DOHH2 (cell line): ENCODE measurements at regions not wholly inside any gene's neighbourhood (a gene's known extent, or its start where the extent isn't known, plus 50 kb on each side); places are given as distances from the start of the nearest gene placed in this dataset.

Source experiments
- H3F3A ChIP-seq: fragments of 200-600 bp; sonication (generic), shearing (Covaris generic); 2 replicates; pipeline ENCODE4 v1.6.0; 2016; ENCODE audit warnings: antibody characterized with exemption, mild to moderate bottlenecking; ENCODE audit not compliant: control insufficient read depth, insufficient read depth
- H3K27ac ChIP-seq: fragments of 200-600 bp; sonication (generic); 2 replicates; pipeline ENCODE4 v1.5.1; 2014; ENCODE audit warnings: low read depth, mild to moderate bottlenecking, low read length, moderate library complexity
- H3K27me3 ChIP-seq: fragments of 200-600 bp; sonication (generic); 2 replicates; pipeline ENCODE4 v1.6.1; 2014; ENCODE audit warnings: mild to moderate bottlenecking, low read length, mixed read lengths; ENCODE audit not compliant: control insufficient read depth
- H3K36me3 ChIP-seq: fragments of 200-600 bp; sonication (generic); 2 replicates; pipeline ENCODE4 v1.6.1; 2014; ENCODE audit warnings: mild to moderate bottlenecking, low read length, moderate library complexity, mixed read lengths; ENCODE audit not compliant: control insufficient read depth
- H3K4me1 ChIP-seq: fragments of 200-600 bp; sonication (generic); 2 replicates; pipeline ENCODE4 v1.6.1; 2014; ENCODE audit warnings: mild to moderate bottlenecking, low read length, mixed read lengths; ENCODE audit not compliant: control insufficient read depth
- H3K4me2 ChIP-seq: fragments of 200-600 bp; sonication (generic); 2 replicates; pipeline ENCODE4 v1.6.0; 2014; ENCODE audit warnings: mild to moderate bottlenecking, low read length, moderate library complexity
- H3K4me3 ChIP-seq: fragments of 200-600 bp; sonication (generic); 2 replicates; pipeline ENCODE4 v1.5.1; 2014; ENCODE audit warnings: mild to moderate bottlenecking, low read length, mixed read lengths
- H3K79me2 ChIP-seq: fragments of 200-600 bp; sonication (generic); 2 replicates; pipeline ENCODE4 v1.6.1; 2014; ENCODE audit warnings: mild to moderate bottlenecking, low read length, mixed read lengths; ENCODE audit not compliant: control insufficient read depth
- H3K9me2 ChIP-seq: fragments of 200-600 bp; sonication (generic); replicated peaks from 2 replicates; pipeline ENCODE4 v1.6.1; 2014; ENCODE audit warnings: mild to moderate bottlenecking, low read length, mixed read lengths; ENCODE audit not compliant: control insufficient read depth
- H3K9me3 ChIP-seq: fragments of 200-600 bp; sonication (generic); 2 replicates; pipeline ENCODE4 v1.6.1; 2014; ENCODE audit warnings: antibody characterized with exemption, low read length, mixed read lengths; ENCODE audit not compliant: control insufficient read depth, insufficient read depth
- H4K20me1 ChIP-seq: fragments of 200-600 bp; sonication (generic); 2 replicates; pipeline ENCODE4 v1.6.0; 2014; ENCODE audit warnings: low read depth, mild to moderate bottlenecking, antibody characterized with exemption, low read length, moderate library complexity; ENCODE audit not compliant: control insufficient read depth, insufficient read depth
- CTCF ChIP-seq: fragments of 200-600 bp; sonication (generic); IDR thresholded peaks from one replicate; pipeline ENCODE4 v1.5.1; 2014; ENCODE audit warnings: antibody characterized with exemption, mild to moderate bottlenecking, low read depth, low read length; ENCODE audit not compliant: poor library complexity, severe bottlenecking
- EZH2phosphoT487 ChIP-seq: fragments of 200-600 bp; sonication (generic); IDR thresholded peaks from 2 replicates; pipeline ENCODE4 v1.6.1; 2017; ENCODE audit warnings: borderline replicate concordance, mild to moderate bottlenecking, antibody characterized with exemption, low read length, moderate library complexity, mixed read lengths

DNA sequence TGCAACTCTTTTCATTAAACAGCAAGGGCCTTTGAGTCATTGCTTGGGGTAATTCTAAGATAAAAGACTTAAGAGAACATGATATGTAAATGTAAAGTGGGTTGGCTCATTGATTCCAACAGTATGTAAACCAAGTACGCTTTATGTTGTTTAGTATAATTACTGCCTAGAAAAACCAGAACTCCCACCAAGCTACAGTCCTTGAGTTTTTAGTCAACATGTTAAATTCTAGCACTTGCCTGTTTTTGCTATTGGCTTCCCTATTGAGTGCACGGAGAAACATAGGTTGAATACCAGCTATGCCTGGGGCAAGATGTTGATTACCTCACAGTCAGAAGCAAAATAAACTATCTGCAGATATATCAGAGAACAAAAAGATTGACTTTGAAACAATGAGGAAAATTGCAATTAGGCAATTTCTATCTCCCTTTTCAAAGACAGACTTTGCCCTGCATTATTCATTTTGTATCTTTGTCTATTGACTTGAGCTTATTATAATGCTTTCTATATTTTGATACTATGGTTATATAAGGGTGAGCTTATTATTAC lies 179.3 kb downstream of the ZPLD1 start:
- H3K27me3 ChIP-seq, result no peaks in the 10 kb centered on the region
- H4K20me1 ChIP-seq, result no peaks in the 10 kb centered on the region
- H3K9me2 ChIP-seq, result no peaks in the 10 kb centered on the region
- H3F3A ChIP-seq, result no peaks in the 10 kb centered on the region
- H3K36me3 ChIP-seq, result no peaks in the 10 kb centered on the region
- no peak overlapping the region for H3K4me3 ChIP-seq
- TF ChIP-seq CTCF (no peak), EZH2phosphoT487 (no peak)
- H3K79me2 ChIP-seq, result no peaks in the 10 kb centered on the region
- H3K9me3 ChIP-seq, result no peaks in the 10 kb centered on the region
- H3K27ac ChIP-seq, result no peak overlapping the region
- no peak overlapping the region for H3K4me2 ChIP-seq
- H3K4me1 ChIP-seq, result no peaks in the 10 kb centered on the region

- no peaks in the 10 kb centered on the region for H4K20me1 ChIP-seq
- no peak overlapping the region for H3K27ac ChIP-seq
- H3K4me1 ChIP-seq, result no peaks in the 10 kb centered on the region
- no peaks in the 10 kb centered on the region for H3K79me2 ChIP-seq
- H3K4me3 ChIP-seq, result no peak overlapping the region
- TF ChIP-seq EZH2phosphoT487 (no peak), CTCF (no peak)
- no peaks in the 10 kb centered on the region for H3K9me3 ChIP-seq
- no peak overlapping the region for H3K4me2 ChIP-seq
- H3K36me3 ChIP-seq, result no peaks in the 10 kb centered on the region
- no peaks in the 10 kb centered on the region for H3K9me2 ChIP-seq
- no peaks in the 10 kb centered on the region for H3F3A ChIP-seq
- H3K27me3 ChIP-seq, result no peaks in the 10 kb centered on the region
These were observed 179.8 kb downstream of the ZPLD1 start for GRCh38 chr3:102614585-102614984.

DNA sequence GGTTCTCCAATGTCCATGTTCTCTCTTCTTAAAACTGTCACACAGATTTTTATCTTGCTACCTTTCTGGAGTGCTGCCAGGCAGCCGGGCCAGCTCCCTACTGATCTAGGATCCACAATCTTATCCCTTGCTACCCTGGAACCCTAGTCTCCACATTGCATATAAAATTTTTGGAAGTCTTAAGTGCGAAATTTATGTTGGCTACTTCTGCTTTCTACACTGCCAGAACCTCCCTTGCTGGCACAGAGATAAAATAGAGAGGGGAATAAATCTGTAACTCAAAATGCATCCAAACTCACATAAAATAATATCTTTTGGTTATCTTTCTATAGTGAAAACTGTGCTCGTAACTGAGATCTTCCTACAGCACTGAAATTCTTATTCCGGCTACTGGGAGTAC lies 182.6 kb downstream of the ZPLD1 start:
- H3K9me3 ChIP-seq, result no peaks in the 10 kb centered on the region
- H3K27ac ChIP-seq, result no peak overlapping the region
- no peaks in the 10 kb centered on the region for H3K9me2 ChIP-seq

More for the DNA sequence above, 182.6 kb downstream of the ZPLD1 start:
- TF ChIP-seq EZH2phosphoT487, result no peak
- TF ChIP-seq CTCF, result no peak
- no peaks in the 10 kb centered on the region for H3K27me3 ChIP-seq
- H3K79me2 ChIP-seq, result no peaks in the 10 kb centered on the region
- no peaks in the 10 kb centered on the region for H4K20me1 ChIP-seq
- H3K4me1 ChIP-seq, result no peaks in the 10 kb centered on the region
- no peak overlapping the region for H3K4me2 ChIP-seq
- no peaks in the 10 kb centered on the region for H3F3A ChIP-seq
- H3K36me3 ChIP-seq, result no peaks in the 10 kb centered on the region
- H3K4me3 ChIP-seq, result no peak overlapping the region
